ENCODE measurements at regions not wholly inside any gene's neighbourhood (a gene's known extent, or its start where the extent isn't known, plus 50 kb on each side); places are given as distances from the start of the nearest gene placed in this dataset.

DNA sequence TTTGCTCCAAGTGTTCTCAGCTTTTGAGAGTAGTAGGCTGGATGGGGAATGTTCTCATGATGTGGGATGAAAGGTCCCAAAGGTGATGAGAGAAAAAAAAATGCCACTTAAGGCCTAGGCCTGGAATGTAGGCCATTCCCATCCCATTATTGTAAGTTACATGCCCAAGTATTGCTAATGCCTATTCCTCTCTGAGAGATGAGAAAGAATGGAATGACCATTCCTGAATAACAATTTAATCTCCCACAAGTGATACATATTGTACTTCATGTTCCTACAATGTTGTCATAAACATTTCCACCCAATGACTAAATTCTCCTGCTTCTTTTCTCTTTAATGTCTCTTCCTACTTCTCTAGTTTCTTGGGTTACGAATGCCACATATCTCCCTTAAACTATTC, 102.8 kb upstream of the KCNJ16 start:
- no peak for TF ChIP-seq CTCF (IDR thresholded peaks at IDR 0.05; ENCODE audit: borderline replicate concordance, insufficient read depth, low read depth, low read length)

DNA sequence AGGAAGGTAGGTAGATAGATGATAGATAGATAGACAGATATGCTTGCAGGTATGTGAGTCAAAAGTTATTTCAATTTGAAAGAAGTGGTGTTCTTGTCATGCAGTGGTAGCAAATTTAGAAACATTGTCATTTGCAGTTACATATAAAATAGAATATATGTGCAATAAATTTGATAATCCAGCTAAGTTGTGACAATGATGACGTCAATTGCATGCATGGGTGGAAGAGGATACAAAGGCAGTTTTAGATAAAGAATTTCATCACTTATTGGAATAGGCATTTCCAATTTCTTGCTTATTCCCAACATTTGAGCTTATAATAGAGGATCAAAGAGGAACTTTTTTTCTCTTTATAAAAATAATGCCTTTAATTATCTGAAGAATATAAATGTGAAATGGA, 99.2 kb upstream of the KCNJ16 start:
- H3K4me3 ChIP-seq (ENCODE audit: low read depth, low read length), result no peak overlapping the region
- TF ChIP-seq CTCF (IDR thresholded peaks at IDR 0.05; ENCODE audit: borderline replicate concordance, insufficient read depth, low read depth, low read length), result no peak

More for the DNA sequence above, 102.8 kb upstream of the KCNJ16 start:
- no peak overlapping the region for H3K4me3 ChIP-seq (ENCODE audit: low read depth, low read length)

DNA sequence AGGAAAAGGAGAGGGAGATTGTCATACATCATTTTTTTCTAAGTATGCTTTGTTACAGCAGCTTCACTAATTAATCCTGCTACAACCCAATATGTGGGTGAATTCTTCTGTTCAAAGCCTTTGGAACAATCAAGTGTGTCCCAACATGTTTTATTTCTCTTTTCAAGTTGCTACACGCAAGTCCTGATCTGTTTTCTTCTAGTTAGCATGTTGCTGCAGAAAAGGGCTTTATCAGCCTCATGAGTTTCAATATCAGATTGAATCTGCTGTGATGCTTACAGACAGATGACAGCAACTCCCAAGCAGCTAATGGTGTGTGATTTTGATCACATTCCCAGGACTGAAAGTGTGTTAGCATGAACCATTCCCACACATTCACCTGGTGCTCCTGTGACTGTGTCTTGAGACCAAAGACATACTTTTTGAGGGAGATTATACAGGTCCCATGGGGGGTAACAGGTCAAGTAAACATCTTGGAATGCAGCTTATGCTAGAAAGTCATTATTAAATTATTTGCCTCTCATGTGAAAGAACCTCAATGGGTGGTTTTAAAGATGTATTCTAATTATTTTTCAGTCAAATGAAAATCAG, 96.9 kb upstream of the KCNJ16 start:
- H3K4me3 ChIP-seq (ENCODE audit: low read depth, low read length), result no peak overlapping the region
- no peak for TF ChIP-seq CTCF (IDR thresholded peaks at IDR 0.05; ENCODE audit: borderline replicate concordance, insufficient read depth, low read depth, low read length)

DNA sequence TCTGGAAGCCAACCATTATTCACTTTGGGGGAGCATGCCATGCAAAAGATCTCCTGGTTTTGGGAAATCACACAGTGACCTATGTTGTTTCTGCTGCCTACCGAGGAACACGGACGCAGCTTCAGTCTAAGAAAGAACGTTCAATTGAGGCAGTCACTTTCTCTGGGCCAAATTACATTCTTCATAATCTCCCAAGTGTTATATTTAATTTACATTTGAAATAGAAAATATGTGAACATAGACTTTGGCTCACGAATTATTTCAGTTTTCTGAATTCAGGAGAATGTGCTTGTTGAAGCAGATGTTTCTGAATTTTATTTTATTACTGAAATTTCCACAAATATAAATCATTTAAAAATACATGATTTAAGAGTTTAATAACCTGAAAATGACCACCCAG, 93.6 kb upstream of the KCNJ16 start:
- H3K4me3 ChIP-seq (ENCODE audit: low read depth, low read length), result no peak overlapping the region
- TF ChIP-seq CTCF (IDR thresholded peaks at IDR 0.05; ENCODE audit: borderline replicate concordance, insufficient read depth, low read depth, low read length), result no peak

- no peak overlapping the region for H3K4me3 ChIP-seq (ENCODE audit: low read depth, low read length)
- no peak for TF ChIP-seq CTCF (IDR thresholded peaks at IDR 0.05; ENCODE audit: borderline replicate concordance, insufficient read depth, low read depth, low read length)
Observed at GRCh38 chr17:69995476-69995875, 79.5 kb upstream of the KCNJ16 start.

DNA sequence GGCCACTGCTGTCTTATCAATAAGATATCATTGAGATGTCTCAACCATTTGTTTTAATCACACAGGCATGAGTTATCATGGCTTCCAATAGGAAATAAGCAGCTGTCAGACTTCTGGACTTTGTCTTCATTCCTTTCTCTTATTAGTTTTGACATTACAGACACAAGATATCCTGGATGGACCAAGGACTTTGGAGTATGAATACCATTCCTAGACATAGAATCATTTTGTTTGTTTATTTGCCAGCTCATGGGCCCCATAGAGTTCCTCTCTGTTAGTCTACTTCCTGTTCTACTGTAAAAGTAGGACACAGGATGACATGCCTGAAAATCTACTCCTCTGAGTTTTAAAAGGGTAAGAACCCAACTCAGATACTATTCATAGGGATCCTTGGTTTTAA, 77.7 kb upstream of the KCNJ16 start:
- TF ChIP-seq CTCF (IDR thresholded peaks at IDR 0.05; ENCODE audit: borderline replicate concordance, insufficient read depth, low read depth, low read length), result no peak
- no peak overlapping the region for H3K4me3 ChIP-seq (ENCODE audit: low read depth, low read length)

DNA sequence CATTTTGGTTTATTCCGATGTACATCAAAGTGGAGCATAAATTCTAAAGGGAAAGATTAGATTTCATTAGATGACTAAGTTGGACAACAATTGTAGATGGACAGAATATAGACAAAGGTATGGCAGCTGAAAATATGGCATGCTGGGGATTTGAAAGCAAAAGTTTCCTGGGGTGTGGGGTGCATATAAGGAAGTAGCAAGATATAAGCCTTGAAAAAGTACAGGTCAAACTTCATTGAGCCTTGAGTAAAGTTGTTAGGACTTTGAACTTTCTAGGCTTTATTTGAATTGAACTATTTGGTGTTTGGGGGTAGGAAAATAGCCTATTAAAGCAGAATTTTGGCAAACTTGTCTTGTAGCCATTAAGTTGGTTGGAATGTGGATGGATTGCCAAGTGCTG, 75.8 kb upstream of the KCNJ16 start:
- no peak for TF ChIP-seq CTCF (IDR thresholded peaks at IDR 0.05; ENCODE audit: borderline replicate concordance, insufficient read depth, low read depth, low read length)
- H3K4me3 ChIP-seq (ENCODE audit: low read depth, low read length), result no peak overlapping the region

Measured in GM12875 (cell line).